Neural progenitor cell (in vitro differentiated cells): ENCODE measurements at regions not wholly inside any gene's neighbourhood (a gene's known extent, or its start where the extent isn't known, plus 50 kb on each side); places are given as distances from the start of the nearest gene placed in this dataset.

Experiments
- CTCF ChIP-seq: fragments of 200-600 bp; sonication (generic); IDR thresholded peaks from 2 replicates; pipeline ENCODE4 v1.5.1; 2017; ENCODE audit warnings: antibody characterized with exemption, mild to moderate bottlenecking
- EZH2phosphoT487 ChIP-seq: fragments of 200-600 bp; sonication (generic); IDR thresholded peaks from 2 replicates; pipeline ENCODE4 v1.6.1; 2017; ENCODE audit warnings: antibody characterized with exemption

GRCh38 chr14:53874704-53875103, 81.9 kb downstream of the BMP4 start:
- TF ChIP-seq CTCF (no peak), EZH2phosphoT487 (no peak)
